HFF-Myc (cell line): ENCODE measurements at regions not wholly inside any gene's neighbourhood (a gene's known extent, or its start where the extent isn't known, plus 50 kb on each side); places are given as distances from the start of the nearest gene placed in this dataset.

Source experiments
- DNase-seq: peaks from one replicate; pipeline ENCODE4 v3.0.0-alpha.2; 2011; ENCODE audit warnings: low read depth; ENCODE audit errors: extremely low read depth
- H3K4me3 ChIP-seq: replicated peaks from 2 replicates; pipeline ENCODE4 v1.5.1; 2011; ENCODE audit warnings: low read depth, mild to moderate bottlenecking, control low read depth, low read length
- TF ChIP-seq, protein P1 (sequence below): IDR thresholded peaks from 2 replicates; pipeline ENCODE4 v1.5.1; 2012; ENCODE audit warnings: mild to moderate bottlenecking, low read depth, low read length, control low read depth; ENCODE audit errors: missing control alignments

DNA sequence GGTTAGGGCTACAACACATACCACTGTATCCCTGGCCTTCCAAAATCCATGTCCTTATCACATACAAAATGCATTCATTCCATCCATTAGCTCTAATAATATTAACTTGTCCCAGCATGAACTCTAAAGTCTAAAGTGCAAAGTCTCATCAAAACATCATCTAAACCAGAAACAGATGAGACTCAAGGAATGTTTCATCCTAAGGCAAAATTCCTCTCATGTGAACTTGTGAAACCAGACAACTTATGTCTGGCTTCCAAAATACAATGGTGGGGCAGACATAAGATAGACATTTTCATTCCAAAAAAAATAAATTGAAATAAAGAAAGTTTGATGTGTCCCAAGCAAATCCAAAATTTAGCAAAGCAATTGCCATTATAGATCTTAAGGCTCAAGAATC is 257.4 kb downstream of the HTR1B start:
- H3K4me3 ChIP-seq = no peak overlapping the region
- DNase-seq = no peak
- TF ChIP-seq, protein P1, sequence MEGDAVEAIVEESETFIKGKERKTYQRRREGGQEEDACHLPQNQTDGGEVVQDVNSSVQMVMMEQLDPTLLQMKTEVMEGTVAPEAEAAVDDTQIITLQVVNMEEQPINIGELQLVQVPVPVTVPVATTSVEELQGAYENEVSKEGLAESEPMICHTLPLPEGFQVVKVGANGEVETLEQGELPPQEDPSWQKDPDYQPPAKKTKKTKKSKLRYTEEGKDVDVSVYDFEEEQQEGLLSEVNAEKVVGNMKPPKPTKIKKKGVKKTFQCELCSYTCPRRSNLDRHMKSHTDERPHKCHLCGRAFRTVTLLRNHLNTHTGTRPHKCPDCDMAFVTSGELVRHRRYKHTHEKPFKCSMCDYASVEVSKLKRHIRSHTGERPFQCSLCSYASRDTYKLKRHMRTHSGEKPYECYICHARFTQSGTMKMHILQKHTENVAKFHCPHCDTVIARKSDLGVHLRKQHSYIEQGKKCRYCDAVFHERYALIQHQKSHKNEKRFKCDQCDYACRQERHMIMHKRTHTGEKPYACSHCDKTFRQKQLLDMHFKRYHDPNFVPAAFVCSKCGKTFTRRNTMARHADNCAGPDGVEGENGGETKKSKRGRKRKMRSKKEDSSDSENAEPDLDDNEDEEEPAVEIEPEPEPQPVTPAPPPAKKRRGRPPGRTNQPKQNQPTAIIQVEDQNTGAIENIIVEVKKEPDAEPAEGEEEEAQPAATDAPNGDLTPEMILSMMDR = no peak

DNA sequence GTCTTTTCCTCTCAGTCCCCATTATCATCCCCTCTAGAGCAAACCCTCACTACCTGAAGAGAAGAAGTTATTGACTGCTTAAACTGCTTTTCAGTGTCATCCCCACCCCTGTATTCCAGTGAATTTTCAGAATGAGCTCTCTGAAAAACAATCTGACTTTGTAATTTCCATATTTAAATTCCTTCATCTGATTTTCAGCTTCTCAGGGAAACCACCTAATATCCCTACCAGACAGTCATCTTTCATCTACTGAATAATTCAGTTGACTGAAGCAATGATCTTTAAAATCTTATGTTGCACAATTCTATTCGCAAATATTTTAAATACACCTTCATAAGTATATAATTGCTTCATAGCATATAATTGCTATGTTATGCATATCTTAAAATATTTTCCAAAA is 258.7 kb downstream of the HTR1B start:
- TF ChIP-seq, protein P1 = no peak
- H3K4me3 ChIP-seq = no peak overlapping the region
- DNase-seq = no peak

DNA sequence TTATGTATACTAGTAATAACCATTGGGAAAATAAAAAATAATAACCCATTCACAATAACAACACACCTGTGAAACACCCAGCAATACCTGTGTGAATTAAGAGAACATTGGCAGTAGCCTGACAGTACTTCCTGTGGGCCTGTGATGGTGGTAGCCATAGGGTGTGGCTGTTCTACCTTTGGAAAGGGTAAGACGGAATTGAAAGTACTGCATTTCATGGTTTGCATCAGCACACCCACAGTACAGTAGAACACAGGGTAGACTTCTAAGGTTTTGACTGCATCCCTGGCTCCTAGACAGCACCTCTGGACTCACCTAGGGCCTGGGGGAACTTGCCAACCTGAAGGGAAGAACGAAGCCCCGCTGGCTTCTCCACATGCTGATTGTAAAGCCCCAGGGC is 279.8 kb downstream of the HTR1B start:
- no peak for DNase-seq
- TF ChIP-seq, protein P1 = no peak

DNA sequence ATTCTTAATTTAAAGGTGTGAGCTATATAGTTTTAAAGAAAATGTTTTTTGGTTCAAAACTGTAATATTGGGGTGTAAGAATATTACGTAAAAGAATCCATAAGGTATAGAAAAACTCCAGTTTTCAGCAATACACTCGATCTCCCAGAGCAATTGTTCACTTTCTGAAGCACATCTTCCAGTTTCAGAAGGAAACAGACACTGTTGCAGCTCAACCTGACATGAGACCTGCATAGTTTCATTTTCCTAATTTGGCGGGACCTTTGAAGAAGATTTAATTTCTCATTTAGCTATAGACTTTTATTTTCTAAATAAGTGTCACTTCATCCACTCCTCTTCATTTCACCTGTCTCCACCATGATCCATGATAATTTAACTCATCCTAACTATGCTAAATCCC is 281.5 kb downstream of the HTR1B start:
- H3K4me3 ChIP-seq = no peak overlapping the region
- TF ChIP-seq, protein P1 = no peak
- DNase-seq = no peak

More for the DNA sequence above, 279.8 kb downstream of the HTR1B start:
- H3K4me3 ChIP-seq = no peak overlapping the region

DNA sequence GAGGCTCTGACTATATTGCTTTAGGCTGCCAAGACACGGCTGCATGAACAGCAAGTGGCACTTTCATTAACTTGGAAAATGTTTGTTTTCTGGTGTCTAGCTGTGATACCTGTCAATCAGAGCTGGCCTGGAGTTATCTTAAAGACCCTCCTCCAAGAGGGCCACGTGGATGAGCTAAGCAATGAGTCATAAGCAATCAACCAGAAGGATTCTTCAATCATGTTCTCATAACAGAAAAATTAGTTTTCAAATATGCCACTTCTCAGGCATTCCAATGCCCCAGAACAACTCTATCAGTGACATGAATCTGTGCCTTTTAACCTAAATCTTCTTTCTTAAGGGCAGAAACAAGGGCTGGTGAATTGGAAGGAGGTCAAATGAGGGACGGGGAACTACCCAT is 283.0 kb downstream of the HTR1B start:
- H3K4me3 ChIP-seq = no peak overlapping the region
- TF ChIP-seq, protein P1 = no peak
- no peak for DNase-seq

DNA sequence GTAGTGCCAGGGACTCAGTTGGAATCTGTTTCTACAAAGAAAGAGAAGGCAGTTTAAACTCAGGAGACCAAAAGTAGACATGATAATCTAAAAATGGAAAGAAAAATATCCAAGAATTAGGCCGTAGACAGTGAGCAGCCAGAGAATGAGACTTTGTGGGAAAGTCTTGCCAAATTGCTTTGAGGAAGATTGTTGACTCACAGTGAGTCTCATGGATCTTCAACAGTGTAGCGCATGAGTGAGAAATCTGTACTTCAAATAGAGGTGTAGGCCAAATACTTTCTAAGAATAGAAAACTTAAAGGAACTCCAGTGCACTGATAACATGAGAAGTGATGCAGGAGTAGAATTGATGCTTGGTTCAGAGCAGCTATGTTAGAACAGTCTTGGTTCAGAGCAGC is 284.5 kb downstream of the HTR1B start:
- TF ChIP-seq, protein P1 = no peak
- DNase-seq = no peak
- H3K4me3 ChIP-seq = no peak overlapping the region

DNA sequence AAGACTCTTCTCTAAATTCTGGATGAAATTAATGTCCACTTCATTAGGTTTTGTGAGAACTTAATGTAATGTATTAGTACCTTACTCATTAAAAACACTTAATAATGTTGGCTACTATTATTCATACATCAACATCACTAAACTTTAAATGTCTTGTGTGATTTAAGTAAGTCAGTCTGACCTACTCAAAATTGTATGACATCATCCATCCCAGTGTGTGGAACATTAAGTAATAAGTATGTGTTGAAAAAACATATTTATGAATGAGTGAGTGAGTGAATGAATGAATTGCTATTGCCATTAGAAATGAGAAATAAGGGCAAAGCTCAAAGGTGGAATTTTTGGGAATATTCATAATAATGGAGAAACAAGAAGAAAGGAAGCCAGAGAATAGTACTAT is 285.8 kb downstream of the HTR1B start:
- TF ChIP-seq, protein P1 = no peak
- H3K4me3 ChIP-seq = no peak overlapping the region
- no peak for DNase-seq
